Neural progenitor cell (in vitro differentiated cells): ENCODE measurements at regions not wholly inside any gene's neighbourhood (a gene's known extent, or its start where the extent isn't known, plus 50 kb on each side); places are given as distances from the start of the nearest gene placed in this dataset.

Source experiments
- DNase-seq: peaks from one replicate; pipeline ENCODE4 v3.0.0-alpha.2; 2016; ENCODE audit warnings: low spot score
- H2AFZ ChIP-seq: fragments of 200-600 bp; sonication (generic); replicated peaks from 2 replicates; pipeline ENCODE4 v1.6.1; 2016; ENCODE audit warnings: antibody characterized with exemption
- H3F3A ChIP-seq: fragments of 200-600 bp; sonication (generic); 2 replicates; pipeline ENCODE4 v1.6.1; 2016; ENCODE audit warnings: antibody characterized with exemption, low read depth
- H3K27ac ChIP-seq: fragments of 200-600 bp; sonication (generic); 2 replicates; pipeline ENCODE4 v1.5.1; 2016; ENCODE audit warnings: mild to moderate bottlenecking
- H3K27me3 ChIP-seq: fragments of 200-600 bp; sonication (generic); 2 replicates; pipeline ENCODE4 v1.6.1; 2016; ENCODE audit warnings: mild to moderate bottlenecking, moderate library complexity
- H3K36me3 ChIP-seq: fragments of 200-600 bp; sonication (generic); 2 replicates; pipeline ENCODE4 v1.5.1; 2016
- H3K4me1 ChIP-seq: fragments of 200-600 bp; sonication (generic); 2 replicates; pipeline ENCODE4 v1.6.1; 2016; ENCODE audit warnings: mixed run types
- H3K4me2 ChIP-seq: fragments of 200-600 bp; sonication (generic); 2 replicates; pipeline ENCODE4 v1.6.1; 2016
- H3K4me3 ChIP-seq: fragments of 200-600 bp; sonication (generic); 2 replicates; pipeline ENCODE4 v1.5.1; 2016
- H3K79me2 ChIP-seq: fragments of 200-600 bp; sonication (generic); 2 replicates; pipeline ENCODE4 v1.6.1; 2016; ENCODE audit warnings: low read depth
- H3K9ac ChIP-seq: fragments of 200-600 bp; sonication (generic); 2 replicates; pipeline ENCODE4 v1.6.1; 2016
- H3K9me3 ChIP-seq: fragments of 200-600 bp; sonication (generic); 2 replicates; pipeline ENCODE4 v1.5.1; 2016; ENCODE audit warnings: low read depth
- H4K20me1 ChIP-seq: fragments of 200-600 bp; sonication (generic); 2 replicates; pipeline ENCODE4 v1.6.1; 2016; ENCODE audit warnings: low read depth
- H3K27ac Mint-ChIP-seq: 3 replicates; pipeline ENCODE4 v1.8.0; 2021; ENCODE audit warnings: mixed read lengths
- H3K27me3 Mint-ChIP-seq: 2 replicates; pipeline ENCODE4 v1.8.0; 2022; ENCODE audit warnings: low read depth, mild to moderate bottlenecking, inconsistent platforms, moderate library complexity, mixed read lengths; ENCODE audit not compliant: insufficient read depth
- H3K36me3 Mint-ChIP-seq: 3 replicates; pipeline ENCODE4 v1.8.0; 2021; ENCODE audit warnings: mixed read lengths
- H3K4me1 Mint-ChIP-seq: 3 replicates; pipeline ENCODE4 v1.8.0; 2021; ENCODE audit warnings: mixed read lengths
- H3K4me3 Mint-ChIP-seq: 3 replicates; pipeline ENCODE4 v1.8.0; 2021; ENCODE audit warnings: mild to moderate bottlenecking, moderate library complexity, mixed read lengths
- H3K9me3 Mint-ChIP-seq: 3 replicates; pipeline ENCODE4 v1.8.0; 2020; ENCODE audit warnings: mixed read lengths
- CTCF ChIP-seq: fragments of 200-600 bp; sonication (generic); IDR thresholded peaks from 2 replicates; pipeline ENCODE4 v1.5.1; 2017; ENCODE audit warnings: antibody characterized with exemption, mild to moderate bottlenecking
- EZH2 ChIP-seq: fragments of 200-600 bp; sonication (generic); IDR thresholded peaks from 2 replicates; pipeline ENCODE4 v1.6.1; 2017; ENCODE audit warnings: antibody characterized with exemption, mild to moderate bottlenecking, moderate library complexity
- EZH2phosphoT487 ChIP-seq: fragments of 200-600 bp; sonication (generic); IDR thresholded peaks from 2 replicates; pipeline ENCODE4 v1.6.1; 2017; ENCODE audit warnings: antibody characterized with exemption

- Histone ChIP-seq H3F3A (peaks cover 50% of the 10 kb centered on the region), H3K9me3 (no peaks in the 10 kb centered on the region), H3K27me3 (no peaks in the 10 kb centered on the region), H2AFZ (no peak overlapping the region), H3K36me3 (no peaks in the 10 kb centered on the region), H3K27ac (no peak overlapping the region), H3K4me2 (peak overlapping the region; percentile 23), H4K20me1 (no peaks in the 10 kb centered on the region), H3K9ac (no peak overlapping the region), H3K4me3 (no peak overlapping the region), H3K4me1 (peaks cover 18% of the 10 kb centered on the region), H3K79me2 (no peaks in the 10 kb centered on the region)
- Mint-ChIP-seq H3K4me3 (peak overlapping the region; percentile 86), H3K27me3 (peaks cover 10% of the 10 kb centered on the region), H3K27ac (peak overlapping the region; percentile 87), H3K9me3 (no peaks in the 10 kb centered on the region), H3K36me3 (no peaks in the 10 kb centered on the region), H3K4me1 (peaks cover 74% of the 10 kb centered on the region)
- TF ChIP-seq EZH2phosphoT487 (no peak), CTCF (no peak), EZH2 (no peak)
- peak; percentile 47 for DNase-seq
Observed at GRCh38 chr1:11338284-11338924, 65.4 kb downstream of the UBIAD1 start.

- H3K4me1 Mint-ChIP-seq, result peaks cover 80% of the 10 kb centered on the region
- no peak overlapping the region for H3K27ac ChIP-seq
- no peak overlapping the region for H2AFZ ChIP-seq
Observed at GRCh38 chr1:11339346-11340232, 66.6 kb downstream of the UBIAD1 start.

GRCh38 chr1:11340233-11340632 lies 67.2 kb downstream of the UBIAD1 start:
- Histone ChIP-seq H3F3A (peaks cover 50% of the 10 kb centered on the region), H3K36me3 (no peaks in the 10 kb centered on the region), H3K4me1 (peaks cover 18% of the 10 kb centered on the region), H3K79me2 (no peaks in the 10 kb centered on the region), H2AFZ (no peak overlapping the region), H3K27ac (no peak overlapping the region), H3K4me2 (peak overlapping the region; percentile 46), H4K20me1 (no peaks in the 10 kb centered on the region), H3K4me3 (no peak overlapping the region), H3K9ac (no peak overlapping the region), H3K27me3 (no peaks in the 10 kb centered on the region), H3K9me3 (no peaks in the 10 kb centered on the region)
- Mint-ChIP-seq H3K27ac (peak overlapping the region; percentile 83), H3K4me1 (peaks cover 81% of the 10 kb centered on the region), H3K4me3 (peak overlapping the region; percentile 86), H3K36me3 (no peaks in the 10 kb centered on the region), H3K27me3 (peaks cover 8% of the 10 kb centered on the region), H3K9me3 (no peaks in the 10 kb centered on the region)
- DNase-seq, result no peak
- no peak for TF ChIP-seq EZH2
- no peak for TF ChIP-seq CTCF
- no peak for TF ChIP-seq EZH2phosphoT487

More at GRCh38 chr1:11339346-11340232, 66.6 kb downstream of the UBIAD1 start:
- H3K36me3 ChIP-seq, result no peaks in the 10 kb centered on the region
- H4K20me1 ChIP-seq, result no peaks in the 10 kb centered on the region
- H3K9me3 ChIP-seq, result no peaks in the 10 kb centered on the region
- Mint-ChIP-seq H3K9me3 (no peaks in the 10 kb centered on the region), H3K27ac (peak overlapping the region; percentile 98), H3K27me3 (peaks cover 10% of the 10 kb centered on the region), H3K36me3 (no peaks in the 10 kb centered on the region), H3K4me3 (peak overlapping the region; percentile 86)
- peak overlapping the region; percentile 46 for H3K4me2 ChIP-seq
- no peak for TF ChIP-seq EZH2phosphoT487
- TF ChIP-seq CTCF, result no peak
- TF ChIP-seq EZH2, result no peak
- no peaks in the 10 kb centered on the region for H3K79me2 ChIP-seq
- H3F3A ChIP-seq, result peaks cover 50% of the 10 kb centered on the region
- H3K27me3 ChIP-seq, result no peaks in the 10 kb centered on the region
- no peak overlapping the region for H3K4me3 ChIP-seq
- H3K4me1 ChIP-seq, result peaks cover 18% of the 10 kb centered on the region
- DNase-seq, result peak; percentile 65
- no peak overlapping the region for H3K9ac ChIP-seq
